ENCODE measurements at regions not wholly inside any gene's neighbourhood (a gene's known extent, or its start where the extent isn't known, plus 50 kb on each side); places are given as distances from the start of the nearest gene placed in this dataset.

DNA sequence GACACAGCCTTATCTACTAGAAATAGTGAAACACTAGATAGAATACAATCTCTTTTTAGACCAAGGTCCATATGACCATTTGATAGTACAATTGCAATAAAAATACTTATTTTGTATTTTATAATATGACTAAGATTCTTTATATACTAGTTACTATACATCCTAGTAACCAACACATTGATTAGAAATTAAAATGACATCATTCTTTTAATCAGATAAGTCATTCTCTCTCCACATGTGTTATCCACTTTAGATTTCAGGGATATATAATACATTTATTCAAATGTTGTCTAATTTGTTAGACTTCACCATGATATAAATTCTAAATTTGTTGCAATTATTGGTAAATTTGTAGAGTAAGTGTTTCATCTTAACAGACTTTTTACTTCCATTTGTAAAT, 276.2 kb upstream of the DPH6 start:
- ATAC-seq: no peak
- no peak for DNase-seq (ENCODE audit: low spot score)
- Histone ChIP-seq H3K9me3 (ENCODE audit: low read length) (no peaks in the 10 kb centered on the region), H3K27ac (ENCODE audit: extremely low read length, insufficient read depth, low read length) (no peak overlapping the region), H3K4me2 (ENCODE audit: low read depth, low read length) (no peak overlapping the region), H2AFZ (ENCODE audit: low read length) (no peak overlapping the region), H3K36me3 (replicated peaks in 1 of 2; ENCODE audit: control insufficient read depth in 1 of 2, insufficient read depth in 2 of 2, low read length in 2 of 2) (no peaks in the 10 kb centered on the region), H4K20me1 (ENCODE audit: insufficient read depth, low read length) (no peaks in the 10 kb centered on the region), H3K27me3 (ENCODE audit: control insufficient read depth in 1 of 2, insufficient read depth in 2 of 2, low read length in 2 of 2) (peaks cover 0 to 1% of the 10 kb centered on the region in 2 experiments; a peak in 1 of 5 replicates), H3K9ac (ENCODE audit: insufficient read depth, low read depth, low read length) (no peak overlapping the region), H3K4me1 (ENCODE audit: insufficient read depth, low read length) (no peaks in the 10 kb centered on the region), H3K4me3 (replicated peaks in 1 of 3; ENCODE audit: insufficient read depth in 1 of 3, low read depth in 2 of 3, low read length in 3 of 3) (no peak overlapping the region), H3K79me2 (ENCODE audit: insufficient read depth, low read length) (no peaks in the 10 kb centered on the region)
- ChIA-PET POLR2A (no interaction called here), CTCF (ENCODE audit: low intra/inter-chr PET ratio, low total read pairs) (no interaction called here)
- TF ChIP-seq ATF7 (IDR thresholded peaks at IDR 0.05) (peak; percentile 85), ATF7 (CRISPR knock-in tag; IDR thresholded peaks at IDR 0.05) (no peak), SPEN (CRISPR knock-in tag; IDR thresholded peaks at IDR 0.05; ENCODE audit: low read depth) (no peak)
- TF ChIP-seq, protein P1, sequence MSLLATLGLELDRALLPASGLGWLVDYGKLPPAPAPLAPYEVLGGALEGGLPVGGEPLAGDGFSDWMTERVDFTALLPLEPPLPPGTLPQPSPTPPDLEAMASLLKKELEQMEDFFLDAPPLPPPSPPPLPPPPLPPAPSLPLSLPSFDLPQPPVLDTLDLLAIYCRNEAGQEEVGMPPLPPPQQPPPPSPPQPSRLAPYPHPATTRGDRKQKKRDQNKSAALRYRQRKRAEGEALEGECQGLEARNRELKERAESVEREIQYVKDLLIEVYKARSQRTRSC (CRISPR knock-in tag; IDR thresholded peaks at IDR 0.05; ENCODE audit: low read depth): no peak
- intact Hi-C loops (cut with micrococcal nuclease; ENCODE audit: unreplicated experiment) (no loop called here), in situ Hi-C loops (cut with HindIII; ENCODE audit: extremely low pct_ligation_motif_present, low pct_unique_long_range_greater_than_20kb) (no loop called here)
- FAIRE-seq: no peak
- no TSS peak for BruUV-seq (replicated peaks)

DNA sequence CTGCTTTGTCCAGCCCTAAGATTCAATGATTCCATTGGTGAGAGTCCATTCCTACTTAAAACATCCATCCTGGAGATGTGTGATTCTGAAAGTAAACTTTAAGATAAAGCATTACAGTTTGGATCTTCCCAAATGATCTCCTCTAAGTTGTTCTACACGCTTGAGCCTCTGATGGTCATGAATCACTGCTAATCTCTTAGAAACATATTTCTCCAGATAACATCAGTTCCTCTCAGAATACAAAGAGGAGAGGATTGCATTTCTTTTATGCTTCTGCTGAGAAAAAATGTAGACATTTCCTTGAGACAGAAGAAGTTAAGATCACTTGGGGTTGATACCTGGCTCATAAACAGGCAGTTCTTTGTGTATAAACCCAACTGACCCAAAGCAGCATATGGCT, 281.2 kb upstream of the DPH6 start:
- DNase-seq (ENCODE audit: low spot score): no peak
- H3K4me3 ChIP-seq (replicated peaks in 1 of 3; ENCODE audit: insufficient read depth in 1 of 3, low read depth in 2 of 3, low read length in 3 of 3): no peak overlapping the region
- no peaks in the 10 kb centered on the region for H4K20me1 ChIP-seq (ENCODE audit: insufficient read depth, low read length)
- no peaks in the 10 kb centered on the region for H3K36me3 ChIP-seq (replicated peaks in 1 of 2; ENCODE audit: control insufficient read depth in 1 of 2, insufficient read depth in 2 of 2, low read length in 2 of 2)
- no peak overlapping the region for H3K9ac ChIP-seq (ENCODE audit: insufficient read depth, low read depth, low read length)
- CTCF ChIA-PET (ENCODE audit: low intra/inter-chr PET ratio, low total read pairs): no interaction called here
- TF ChIP-seq, protein P2, sequence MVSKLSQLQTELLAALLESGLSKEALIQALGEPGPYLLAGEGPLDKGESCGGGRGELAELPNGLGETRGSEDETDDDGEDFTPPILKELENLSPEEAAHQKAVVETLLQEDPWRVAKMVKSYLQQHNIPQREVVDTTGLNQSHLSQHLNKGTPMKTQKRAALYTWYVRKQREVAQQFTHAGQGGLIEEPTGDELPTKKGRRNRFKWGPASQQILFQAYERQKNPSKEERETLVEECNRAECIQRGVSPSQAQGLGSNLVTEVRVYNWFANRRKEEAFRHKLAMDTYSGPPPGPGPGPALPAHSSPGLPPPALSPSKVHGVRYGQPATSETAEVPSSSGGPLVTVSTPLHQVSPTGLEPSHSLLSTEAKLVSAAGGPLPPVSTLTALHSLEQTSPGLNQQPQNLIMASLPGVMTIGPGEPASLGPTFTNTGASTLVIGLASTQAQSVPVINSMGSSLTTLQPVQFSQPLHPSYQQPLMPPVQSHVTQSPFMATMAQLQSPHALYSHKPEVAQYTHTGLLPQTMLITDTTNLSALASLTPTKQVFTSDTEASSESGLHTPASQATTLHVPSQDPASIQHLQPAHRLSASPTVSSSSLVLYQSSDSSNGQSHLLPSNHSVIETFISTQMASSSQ (IDR thresholded peaks at IDR 0.05; ENCODE audit: low read depth): no peak
- TF ChIP-seq, protein P2 (CRISPR knock-in tag; IDR thresholded peaks at IDR 0.05; ENCODE audit: borderline replicate concordance): no peak
- TF ChIP-seq, protein P3, sequence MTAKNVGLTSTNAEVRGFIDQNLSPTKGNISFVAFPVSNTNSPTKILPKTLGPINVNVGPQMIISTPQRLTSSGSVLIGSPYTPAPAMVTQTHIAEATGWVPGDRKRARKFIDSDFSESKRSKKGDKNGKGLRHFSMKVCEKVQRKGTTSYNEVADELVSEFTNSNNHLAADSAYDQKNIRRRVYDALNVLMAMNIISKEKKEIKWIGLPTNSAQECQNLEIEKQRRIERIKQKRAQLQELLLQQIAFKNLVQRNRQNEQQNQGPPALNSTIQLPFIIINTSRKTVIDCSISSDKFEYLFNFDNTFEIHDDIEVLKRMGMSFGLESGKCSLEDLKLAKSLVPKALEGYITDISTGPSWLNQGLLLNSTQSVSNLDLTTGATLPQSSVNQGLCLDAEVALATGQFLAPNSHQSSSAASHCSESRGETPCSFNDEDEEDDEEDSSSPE (CRISPR knock-in tag; IDR thresholded peaks at IDR 0.05): no peak
- TF ChIP-seq, protein P4, sequence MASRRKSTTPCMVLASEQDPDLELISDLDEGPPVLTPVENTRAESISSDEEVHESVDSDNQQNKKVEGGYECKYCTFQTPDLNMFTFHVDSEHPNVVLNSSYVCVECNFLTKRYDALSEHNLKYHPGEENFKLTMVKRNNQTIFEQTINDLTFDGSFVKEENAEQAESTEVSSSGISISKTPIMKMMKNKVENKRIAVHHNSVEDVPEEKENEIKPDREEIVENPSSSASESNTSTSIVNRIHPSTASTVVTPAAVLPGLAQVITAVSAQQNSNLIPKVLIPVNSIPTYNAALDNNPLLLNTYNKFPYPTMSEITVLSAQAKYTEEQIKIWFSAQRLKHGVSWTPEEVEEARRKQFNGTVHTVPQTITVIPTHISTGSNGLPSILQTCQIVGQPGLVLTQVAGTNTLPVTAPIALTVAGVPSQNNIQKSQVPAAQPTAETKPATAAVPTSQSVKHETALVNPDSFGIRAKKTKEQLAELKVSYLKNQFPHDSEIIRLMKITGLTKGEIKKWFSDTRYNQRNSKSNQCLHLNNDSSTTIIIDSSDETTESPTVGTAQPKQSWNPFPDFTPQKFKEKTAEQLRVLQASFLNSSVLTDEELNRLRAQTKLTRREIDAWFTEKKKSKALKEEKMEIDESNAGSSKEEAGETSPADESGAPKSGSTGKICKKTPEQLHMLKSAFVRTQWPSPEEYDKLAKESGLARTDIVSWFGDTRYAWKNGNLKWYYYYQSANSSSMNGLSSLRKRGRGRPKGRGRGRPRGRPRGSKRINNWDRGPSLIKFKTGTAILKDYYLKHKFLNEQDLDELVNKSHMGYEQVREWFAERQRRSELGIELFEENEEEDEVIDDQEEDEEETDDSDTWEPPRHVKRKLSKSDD (CRISPR knock-in tag; IDR thresholded peaks at IDR 0.05; ENCODE audit: low read depth): no peak
- no peak for TF ChIP-seq ZFY (CRISPR knock-in tag; IDR thresholded peaks at IDR 0.05)
- TF ChIP-seq MED1 (CRISPR knock-in tag; IDR thresholded peaks at IDR 0.05): no peak
- WGBS (ENCODE audit: low lambda C conversion rate): 0% methylated on average over 1 of the region's 1 CpG
- POLR2A ChIA-PET: no interaction called here
- H3K27ac ChIP-seq (ENCODE audit: extremely low read length, insufficient read depth, low read length): no peak overlapping the region
- no peak overlapping the region for H2AFZ ChIP-seq (ENCODE audit: low read length)
- H3K4me2 ChIP-seq (ENCODE audit: low read depth, low read length): no peak overlapping the region
- no peaks in the 10 kb centered on the region for H3K9me3 ChIP-seq (ENCODE audit: low read length)
- no peak for ATAC-seq
- FAIRE-seq: no peak
- intact Hi-C loops (cut with micrococcal nuclease; ENCODE audit: unreplicated experiment): no loop called here
- H3K79me2 ChIP-seq (ENCODE audit: insufficient read depth, low read length): no peaks in the 10 kb centered on the region
- no TSS peak for BruUV-seq (replicated peaks)
- H3K27me3 ChIP-seq (ENCODE audit: control insufficient read depth in 1 of 2, insufficient read depth in 2 of 2, low read length in 2 of 2): peaks cover 0 to 1% of the 10 kb centered on the region in 2 experiments; a peak in 1 of 5 replicates
- in situ Hi-C loops (cut with HindIII; ENCODE audit: extremely low pct_ligation_motif_present, low pct_unique_long_range_greater_than_20kb): no loop called here
- no peaks in the 10 kb centered on the region for H3K4me1 ChIP-seq (ENCODE audit: insufficient read depth, low read length)

Measured in HepG2 (cell line).